ENCODE measurements at regions not wholly inside any gene's neighbourhood (a gene's known extent, or its start where the extent isn't known, plus 50 kb on each side); places are given as distances from the start of the nearest gene placed in this dataset.

- no peak for TF ChIP-seq ZNF132 (tag by site-specific recombination; IDR thresholded peaks at IDR 0.05; ENCODE audit: borderline replicate concordance)
- TF ChIP-seq CTCF (tag by site-specific recombination; IDR thresholded peaks at IDR 0.05): no peak
- TF ChIP-seq ZNF10 (tag by site-specific recombination; IDR thresholded peaks at IDR 0.05): no peak
Observed at GRCh38 chr22:19641254-19641982, 72.9 kb upstream of the SEPTIN5 start.

Measured in HEK293 (cell line).